Nephron (organoid): ENCODE measurements at regions not wholly inside any gene's neighbourhood (a gene's known extent, or its start where the extent isn't known, plus 50 kb on each side); places are given as distances from the start of the nearest gene placed in this dataset.

ENCODE experiments used
- H3K27ac Mint-ChIP-seq, 3 experiments: 2 replicates each; pipeline ENCODE4 v1.8.0; 2020; ENCODE audit warnings: mixed read lengths in 3 of 3, mild to moderate bottlenecking in 2 of 3, moderate library complexity in 1 of 3
- H3K27me3 Mint-ChIP-seq: 2 replicates; pipeline ENCODE4 v1.8.0; 2021; ENCODE audit warnings: low read depth, mild to moderate bottlenecking, moderate library complexity, mixed read lengths
- H3K36me3 Mint-ChIP-seq: 2 replicates; pipeline ENCODE4 v1.8.0; 2020; ENCODE audit warnings: low read depth, mixed read lengths
- H3K4me1 Mint-ChIP-seq: 2 replicates; pipeline ENCODE4 v1.8.0; 2020; ENCODE audit warnings: mixed read lengths
- H3K4me3 Mint-ChIP-seq, 3 experiments: 2 replicates each; pipeline ENCODE4 v1.8.0; 2020; ENCODE audit warnings: mild to moderate bottlenecking in 3 of 3, mixed read lengths in 3 of 3, moderate library complexity in 2 of 3
- H3K9me3 Mint-ChIP-seq: 2 replicates; pipeline ENCODE4 v1.8.0; 2020; ENCODE audit warnings: mixed read lengths
- TF ChIP-seq, protein P1 (sequence below), 3 experiments: fragments of 200-600 bp; sonication (generic); IDR thresholded peaks; one replicate each; pipeline ENCODE4 v1.5.0; 2021; ENCODE audit warnings: antibody characterized with exemption in 3 of 3; ENCODE audit not compliant: unreplicated experiment in 3 of 3

DNA sequence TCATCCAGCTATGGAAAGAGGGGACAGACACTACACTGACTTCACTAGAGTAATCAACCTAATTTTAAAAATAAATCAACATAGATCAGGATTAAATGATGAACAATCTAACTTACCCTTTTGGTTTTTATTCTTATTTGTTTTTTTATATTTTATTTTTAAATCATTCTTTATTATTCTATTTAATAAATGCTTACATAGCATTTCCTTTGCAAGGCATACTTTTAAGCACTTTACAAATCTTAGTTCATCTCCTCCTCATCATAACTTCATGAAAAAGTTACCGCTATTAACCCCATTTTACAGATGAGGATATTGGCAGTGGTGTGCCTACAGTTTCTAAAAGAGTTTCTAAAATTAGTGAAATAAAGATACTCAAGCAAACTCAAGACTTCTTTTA lies 380.6 kb downstream of the TBC1D4 start:
- peaks cover 6% of the 10 kb centered on the region for H3K4me1 Mint-ChIP-seq
- no peaks in the 10 kb centered on the region for H3K27me3 Mint-ChIP-seq
- H3K4me3 Mint-ChIP-seq: no peak overlapping the region
- no peak overlapping the region for H3K27ac Mint-ChIP-seq
- H3K36me3 Mint-ChIP-seq: no peaks in the 10 kb centered on the region
- TF ChIP-seq, protein P1, sequence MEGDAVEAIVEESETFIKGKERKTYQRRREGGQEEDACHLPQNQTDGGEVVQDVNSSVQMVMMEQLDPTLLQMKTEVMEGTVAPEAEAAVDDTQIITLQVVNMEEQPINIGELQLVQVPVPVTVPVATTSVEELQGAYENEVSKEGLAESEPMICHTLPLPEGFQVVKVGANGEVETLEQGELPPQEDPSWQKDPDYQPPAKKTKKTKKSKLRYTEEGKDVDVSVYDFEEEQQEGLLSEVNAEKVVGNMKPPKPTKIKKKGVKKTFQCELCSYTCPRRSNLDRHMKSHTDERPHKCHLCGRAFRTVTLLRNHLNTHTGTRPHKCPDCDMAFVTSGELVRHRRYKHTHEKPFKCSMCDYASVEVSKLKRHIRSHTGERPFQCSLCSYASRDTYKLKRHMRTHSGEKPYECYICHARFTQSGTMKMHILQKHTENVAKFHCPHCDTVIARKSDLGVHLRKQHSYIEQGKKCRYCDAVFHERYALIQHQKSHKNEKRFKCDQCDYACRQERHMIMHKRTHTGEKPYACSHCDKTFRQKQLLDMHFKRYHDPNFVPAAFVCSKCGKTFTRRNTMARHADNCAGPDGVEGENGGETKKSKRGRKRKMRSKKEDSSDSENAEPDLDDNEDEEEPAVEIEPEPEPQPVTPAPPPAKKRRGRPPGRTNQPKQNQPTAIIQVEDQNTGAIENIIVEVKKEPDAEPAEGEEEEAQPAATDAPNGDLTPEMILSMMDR (IDR thresholded peaks at IDR 0.05; ENCODE audit: unreplicated experiment in 3 of 3): no peak
- no peaks in the 10 kb centered on the region for H3K9me3 Mint-ChIP-seq

DNA sequence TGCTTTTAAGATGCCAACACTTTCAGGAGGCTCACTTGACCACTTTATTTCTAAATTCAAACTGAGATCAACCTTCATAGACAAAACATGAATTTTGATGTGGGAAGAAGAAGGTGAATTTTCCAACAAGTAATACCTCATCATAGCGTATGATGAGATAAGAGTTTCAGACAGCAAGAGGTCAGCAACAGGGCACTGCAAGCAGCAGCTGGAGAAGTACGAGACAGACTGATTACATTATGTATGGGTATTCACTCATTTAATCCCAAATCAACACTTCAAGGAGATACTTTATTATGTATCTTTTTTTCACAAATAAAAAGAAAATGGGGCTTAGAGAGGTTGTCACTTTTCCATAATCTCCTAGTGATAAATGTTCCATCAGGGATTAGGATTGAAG lies 389.8 kb downstream of the TBC1D4 start:
- Mint-ChIP-seq H3K9me3 (peaks cover 2% of the 10 kb centered on the region), H3K36me3 (no peaks in the 10 kb centered on the region), H3K4me1 (peaks cover 14% of the 10 kb centered on the region), H3K27me3 (no peaks in the 10 kb centered on the region), H3K27ac (peak overlapping the region in 1 of 3 experiments; percentile 40), H3K4me3 (no peak overlapping the region)
- TF ChIP-seq, protein P1 (IDR thresholded peaks at IDR 0.05; ENCODE audit: unreplicated experiment in 3 of 3): no peak

DNA sequence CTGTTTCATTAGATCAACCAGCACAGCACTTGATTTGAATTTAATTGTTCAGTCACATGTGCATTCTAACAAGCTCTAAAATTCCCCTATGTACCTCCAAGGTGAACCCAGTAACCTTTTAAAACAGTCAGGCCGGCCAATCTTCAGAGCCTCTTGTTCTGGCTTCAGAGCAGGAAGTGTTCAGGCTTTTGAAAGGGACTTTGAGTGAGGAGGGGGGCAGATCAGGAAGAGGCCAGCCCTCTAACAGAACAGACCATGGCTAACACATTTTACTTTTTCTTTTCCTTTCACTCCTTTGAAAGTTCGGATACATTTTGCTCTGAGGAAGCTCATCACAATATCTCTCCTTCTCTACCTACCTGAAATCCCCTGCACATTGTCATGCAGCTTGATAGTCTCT lies 390.3 kb downstream of the TBC1D4 start:
- Mint-ChIP-seq H3K4me1 (peaks cover 14% of the 10 kb centered on the region), H3K9me3 (peaks cover 2% of the 10 kb centered on the region), H3K4me3 (no peak overlapping the region), H3K27ac (peak overlapping the region in 2 of 3 experiments; percentile 36 to 40), H3K36me3 (no peaks in the 10 kb centered on the region), H3K27me3 (no peaks in the 10 kb centered on the region)
- TF ChIP-seq, protein P1 (IDR thresholded peaks at IDR 0.05; ENCODE audit: unreplicated experiment in 3 of 3): no peak

DNA sequence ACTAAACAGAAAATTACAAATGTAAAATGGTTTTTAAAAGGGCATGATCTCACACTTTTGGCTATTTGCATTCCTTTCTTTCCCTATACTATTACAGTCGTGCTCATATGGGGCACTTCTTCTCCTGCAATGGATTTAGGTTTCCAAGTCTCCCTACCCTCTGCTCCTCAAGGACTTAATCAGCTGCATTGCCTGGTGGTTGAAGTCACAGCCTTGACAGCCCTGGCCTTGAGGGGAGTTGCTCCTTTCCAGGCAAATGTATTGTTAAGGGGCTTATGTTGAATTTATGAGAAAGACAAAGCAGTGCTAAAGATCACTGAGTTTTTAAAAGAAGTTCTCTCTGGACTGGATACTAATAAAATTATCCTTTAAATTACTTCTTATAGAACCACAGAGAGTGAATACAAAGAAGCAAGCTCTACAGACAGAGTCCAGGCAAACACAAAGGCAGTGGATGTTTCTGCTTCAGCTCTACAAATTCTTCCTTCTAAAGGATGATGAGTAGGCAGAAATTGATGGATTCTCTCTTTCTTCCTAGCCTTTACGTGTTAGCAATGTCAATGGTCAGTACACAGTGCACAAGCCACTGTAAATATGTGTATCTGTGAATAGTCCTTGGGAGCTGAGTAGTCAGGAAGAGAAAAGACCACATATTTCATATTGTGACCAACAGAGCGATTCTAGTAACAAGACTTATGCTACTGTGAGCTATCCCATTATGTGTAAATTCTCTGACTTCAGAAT lies 390.9 kb downstream of the TBC1D4 start:
- Mint-ChIP-seq H3K4me1 (peaks cover 14% of the 10 kb centered on the region), H3K4me3 (no peak overlapping the region), H3K27ac (peak overlapping the region in 1 of 3 experiments; percentile 36), H3K9me3 (peaks cover 2% of the 10 kb centered on the region), H3K36me3 (no peaks in the 10 kb centered on the region), H3K27me3 (no peaks in the 10 kb centered on the region)
- TF ChIP-seq, protein P1 (IDR thresholded peaks at IDR 0.05; ENCODE audit: unreplicated experiment in 3 of 3): no peak

DNA sequence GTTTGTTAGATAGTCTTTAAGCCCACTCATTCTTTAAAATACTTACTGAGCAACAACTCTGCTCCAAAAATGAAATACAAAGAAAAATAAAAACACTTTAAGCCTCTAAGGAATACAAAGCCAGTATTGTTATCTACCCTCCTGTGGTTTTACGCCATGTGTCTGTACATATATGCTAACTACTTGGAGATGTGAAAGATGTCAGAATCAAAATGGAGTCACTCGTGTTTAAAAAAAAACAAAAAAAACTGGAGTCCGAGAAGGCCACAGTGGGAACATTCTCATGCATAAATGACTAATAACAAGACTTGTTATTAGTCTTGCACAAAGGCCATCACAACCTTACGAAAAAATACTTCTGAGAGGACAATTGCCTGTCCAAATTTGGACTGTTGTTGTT lies 393.1 kb downstream of the TBC1D4 start:
- H3K9me3 Mint-ChIP-seq: peaks cover 13% of the 10 kb centered on the region
- TF ChIP-seq, protein P1 (IDR thresholded peaks at IDR 0.05; ENCODE audit: unreplicated experiment in 3 of 3): no peak

DNA sequence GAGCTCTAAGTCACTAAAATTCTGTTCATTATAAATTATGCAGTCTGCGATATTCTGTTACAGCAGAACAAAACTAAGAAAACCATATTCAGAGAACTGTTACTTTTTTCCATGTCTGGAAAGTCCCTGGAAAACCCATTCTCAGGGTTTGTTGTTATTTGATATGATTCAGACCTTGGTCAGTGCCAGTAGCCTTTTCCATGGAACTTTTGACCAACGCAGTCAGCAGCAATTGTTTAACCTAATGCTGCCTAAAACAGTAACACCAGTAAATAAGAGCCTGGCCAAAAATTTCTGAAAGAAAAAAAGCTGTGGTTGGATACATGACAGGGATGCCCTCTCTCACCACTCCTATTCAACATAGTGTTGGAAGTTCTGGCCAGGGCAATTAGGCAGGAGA lies 402.7 kb downstream of the TBC1D4 start:
- Mint-ChIP-seq H3K27me3 (no peaks in the 10 kb centered on the region), H3K36me3 (no peaks in the 10 kb centered on the region)

More for the DNA sequence above, 393.1 kb downstream of the TBC1D4 start:
- Mint-ChIP-seq H3K4me1 (peaks cover 10% of the 10 kb centered on the region), H3K4me3 (no peak overlapping the region), H3K36me3 (no peaks in the 10 kb centered on the region), H3K27ac (no peak overlapping the region), H3K27me3 (no peaks in the 10 kb centered on the region)

More for the DNA sequence above, 402.7 kb downstream of the TBC1D4 start:
- H3K4me3 Mint-ChIP-seq: no peak overlapping the region
- no peak overlapping the region for H3K27ac Mint-ChIP-seq
- H3K9me3 Mint-ChIP-seq: peaks cover 19% of the 10 kb centered on the region
- TF ChIP-seq, protein P1 (IDR thresholded peaks at IDR 0.05; ENCODE audit: unreplicated experiment in 3 of 3): no peak
- H3K4me1 Mint-ChIP-seq: peaks cover 16% of the 10 kb centered on the region
